Loucy (cell line): ENCODE measurements at regions not wholly inside any gene's neighbourhood (a gene's known extent, or its start where the extent isn't known, plus 50 kb on each side); places are given as distances from the start of the nearest gene placed in this dataset.

Source experiments
- H2AFZ ChIP-seq: fragments of 200-600 bp; sonication (generic); 2 replicates; pipeline ENCODE4 v1.6.0; 2016; ENCODE audit warnings: antibody characterized with exemption, mild to moderate bottlenecking, low read length, moderate library complexity
- H3F3A ChIP-seq: fragments of 200-600 bp; 2 replicates; pipeline ENCODE4 v1.6.0; 2016; ENCODE audit warnings: antibody characterized with exemption, low read depth, mild to moderate bottlenecking
- H3K27me3 ChIP-seq: fragments of 200-600 bp; sonication (generic); 2 replicates; pipeline ENCODE4 v1.6.1; 2014; ENCODE audit warnings: low read length, mild to moderate bottlenecking; ENCODE audit not compliant: insufficient read depth, poor library complexity, severe bottlenecking
- H3K36me3 ChIP-seq: fragments of 200-600 bp; sonication (generic); 2 replicates; pipeline ENCODE4 v1.6.1; 2016; ENCODE audit warnings: low read length; ENCODE audit not compliant: insufficient read depth
- H3K4me1 ChIP-seq: fragments of 200-600 bp; sonication (generic); 2 replicates; pipeline ENCODE4 v1.5.1; 2014; ENCODE audit warnings: low read length, mild to moderate bottlenecking; ENCODE audit not compliant: insufficient read depth, poor library complexity, severe bottlenecking
- H3K4me2 ChIP-seq: fragments of 200-600 bp; sonication (generic); 2 replicates; pipeline ENCODE4 v1.6.0; 2014; ENCODE audit warnings: antibody characterized with exemption, low read length, low read depth, mild to moderate bottlenecking; ENCODE audit not compliant: poor library complexity, severe bottlenecking
- H3K4me3 ChIP-seq: fragments of 200-600 bp; sonication (generic); 2 replicates; pipeline ENCODE4 v1.5.1; 2014; ENCODE audit warnings: low read length, mild to moderate bottlenecking, mixed read lengths; ENCODE audit not compliant: poor library complexity, severe bottlenecking
- H3K79me2 ChIP-seq: fragments of 200-600 bp; sonication (generic); 2 replicates; pipeline ENCODE4 v1.6.1; 2014; ENCODE audit warnings: low read length; ENCODE audit not compliant: insufficient read depth
- H3K9ac ChIP-seq: fragments of 200-600 bp; sonication (generic); 2 replicates; pipeline ENCODE4 v1.6.0; 2014; ENCODE audit warnings: mild to moderate bottlenecking, low read depth, low read length, moderate library complexity; ENCODE audit not compliant: poor library complexity, severe bottlenecking
- H3K9me2 ChIP-seq: fragments of 200-600 bp; sonication (generic); replicated peaks from 2 replicates; pipeline ENCODE4 v1.6.1; 2016; ENCODE audit warnings: low read depth, low read length, mixed read lengths
- H3K9me3 ChIP-seq: fragments of 200-600 bp; sonication (generic); 2 replicates; pipeline ENCODE4 v1.6.1; 2014; ENCODE audit warnings: mild to moderate bottlenecking, antibody characterized with exemption, low read length, low read depth; ENCODE audit not compliant: insufficient read depth
- H4K20me1 ChIP-seq: fragments of 200-600 bp; sonication (generic); 2 replicates; pipeline ENCODE4 v1.6.0; 2014; ENCODE audit warnings: antibody characterized with exemption, low read length, mild to moderate bottlenecking; ENCODE audit not compliant: insufficient read depth, poor library complexity, severe bottlenecking
- CTCF ChIP-seq: fragments of 200-600 bp; sonication (generic); conservative IDR thresholded peaks from 2 replicates; pipeline ENCODE4 v1.5.1; 2014; ENCODE audit warnings: mild to moderate bottlenecking, antibody characterized with exemption, low read length
- EZH2phosphoT487 ChIP-seq: fragments of 200-600 bp; IDR thresholded peaks from 2 replicates; pipeline ENCODE4 v1.6.1; 2018; ENCODE audit warnings: antibody characterized with exemption, mild to moderate bottlenecking, moderate library complexity, borderline replicate concordance

GRCh38 chr4:141972950-141973349 lies 336.6 kb downstream of the IL15 start:
- Histone ChIP-seq H3K4me3 (no peak overlapping the region), H2AFZ (no peak overlapping the region), H3K9me2 (no peaks in the 10 kb centered on the region), H3K9ac (no peak overlapping the region), H3K4me2 (no peak overlapping the region), H3F3A (no peaks in the 10 kb centered on the region), H3K9me3 (peaks cover 18% of the 10 kb centered on the region; the same call in 1 of the 2 replicates), H4K20me1 (no peaks in the 10 kb centered on the region), H3K27me3 (no peaks in the 10 kb centered on the region), H3K4me1 (no peaks in the 10 kb centered on the region), H3K36me3 (no peaks in the 10 kb centered on the region), H3K79me2 (no peaks in the 10 kb centered on the region)
- TF ChIP-seq EZH2phosphoT487 (no peak), CTCF (no peak)
